ENCODE measurements at regions not wholly inside any gene's neighbourhood (a gene's known extent, or its start where the extent isn't known, plus 50 kb on each side); places are given as distances from the start of the nearest gene placed in this dataset.

DNA sequence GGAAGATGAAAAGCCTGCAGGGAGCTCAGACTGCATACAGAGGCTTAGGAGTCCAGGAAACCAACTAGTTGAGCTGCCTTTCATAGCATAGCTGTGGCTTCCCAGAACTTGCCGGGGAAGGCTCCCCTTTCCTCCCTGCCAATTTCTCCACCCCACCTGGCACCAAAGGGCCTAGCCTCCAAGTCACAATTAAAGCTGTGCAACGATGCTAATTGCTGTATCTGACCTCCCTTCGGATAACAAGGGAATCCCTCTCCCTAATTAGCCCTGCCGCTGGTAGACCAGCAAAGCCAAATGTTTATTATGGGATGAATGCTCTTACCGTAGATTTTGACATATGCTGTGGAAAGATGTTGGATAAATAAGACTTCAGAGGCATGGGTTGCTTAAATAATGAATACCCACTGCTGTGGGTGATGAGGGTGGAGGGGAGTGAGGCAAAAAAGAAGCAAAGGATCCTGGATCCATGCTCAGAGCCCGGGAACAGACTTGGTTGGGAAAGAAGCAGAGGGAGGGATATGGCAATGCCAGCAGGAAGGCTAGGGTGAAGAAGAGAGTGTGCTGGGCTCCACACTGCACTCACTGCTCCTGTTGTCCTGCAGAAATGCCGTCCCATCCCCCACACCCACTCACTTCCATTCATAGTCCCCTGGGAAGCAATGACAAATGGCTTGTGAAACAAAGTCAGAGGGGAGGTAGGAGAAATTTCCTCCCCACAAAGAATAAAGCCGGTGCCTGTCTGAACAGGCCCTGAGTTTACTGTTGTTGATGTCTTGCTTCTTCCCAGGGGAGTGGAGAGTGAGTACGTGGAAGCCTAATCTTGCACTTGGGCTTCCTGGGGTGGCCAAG, 608.1 kb upstream of the CADM1 start:
- H3K4me3 ChIP-seq (ENCODE audit: low read depth, low read length), result no peak overlapping the region
- TF ChIP-seq, protein P1, sequence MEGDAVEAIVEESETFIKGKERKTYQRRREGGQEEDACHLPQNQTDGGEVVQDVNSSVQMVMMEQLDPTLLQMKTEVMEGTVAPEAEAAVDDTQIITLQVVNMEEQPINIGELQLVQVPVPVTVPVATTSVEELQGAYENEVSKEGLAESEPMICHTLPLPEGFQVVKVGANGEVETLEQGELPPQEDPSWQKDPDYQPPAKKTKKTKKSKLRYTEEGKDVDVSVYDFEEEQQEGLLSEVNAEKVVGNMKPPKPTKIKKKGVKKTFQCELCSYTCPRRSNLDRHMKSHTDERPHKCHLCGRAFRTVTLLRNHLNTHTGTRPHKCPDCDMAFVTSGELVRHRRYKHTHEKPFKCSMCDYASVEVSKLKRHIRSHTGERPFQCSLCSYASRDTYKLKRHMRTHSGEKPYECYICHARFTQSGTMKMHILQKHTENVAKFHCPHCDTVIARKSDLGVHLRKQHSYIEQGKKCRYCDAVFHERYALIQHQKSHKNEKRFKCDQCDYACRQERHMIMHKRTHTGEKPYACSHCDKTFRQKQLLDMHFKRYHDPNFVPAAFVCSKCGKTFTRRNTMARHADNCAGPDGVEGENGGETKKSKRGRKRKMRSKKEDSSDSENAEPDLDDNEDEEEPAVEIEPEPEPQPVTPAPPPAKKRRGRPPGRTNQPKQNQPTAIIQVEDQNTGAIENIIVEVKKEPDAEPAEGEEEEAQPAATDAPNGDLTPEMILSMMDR (IDR thresholded peaks at IDR 0.05; ENCODE audit: borderline replicate concordance, insufficient read depth, low read depth, low read length), result no peak

DNA sequence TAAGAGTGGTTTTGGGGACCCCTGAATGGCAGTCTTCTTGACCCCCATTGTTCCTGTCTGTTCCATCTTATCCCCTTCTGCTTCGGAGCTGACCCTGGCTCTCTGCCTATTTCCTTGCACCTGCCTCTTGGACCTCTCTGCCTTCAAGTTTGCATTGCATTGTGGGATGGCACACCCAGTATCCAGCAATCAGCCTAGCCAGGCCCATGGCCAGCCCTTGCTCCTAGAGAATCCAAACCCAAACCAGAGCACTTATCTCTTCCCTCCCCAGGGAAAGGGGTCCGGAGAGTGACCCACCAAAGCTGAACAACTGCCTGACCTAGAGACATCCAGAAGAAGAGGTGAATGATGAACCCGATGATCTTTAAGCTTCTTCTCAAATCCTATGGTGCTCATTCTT, 607.3 kb upstream of the CADM1 start:
- TF ChIP-seq, protein P1 (IDR thresholded peaks at IDR 0.05; ENCODE audit: borderline replicate concordance, insufficient read depth, low read depth, low read length), result no peak
- no peak overlapping the region for H3K4me3 ChIP-seq (ENCODE audit: low read depth, low read length)

DNA sequence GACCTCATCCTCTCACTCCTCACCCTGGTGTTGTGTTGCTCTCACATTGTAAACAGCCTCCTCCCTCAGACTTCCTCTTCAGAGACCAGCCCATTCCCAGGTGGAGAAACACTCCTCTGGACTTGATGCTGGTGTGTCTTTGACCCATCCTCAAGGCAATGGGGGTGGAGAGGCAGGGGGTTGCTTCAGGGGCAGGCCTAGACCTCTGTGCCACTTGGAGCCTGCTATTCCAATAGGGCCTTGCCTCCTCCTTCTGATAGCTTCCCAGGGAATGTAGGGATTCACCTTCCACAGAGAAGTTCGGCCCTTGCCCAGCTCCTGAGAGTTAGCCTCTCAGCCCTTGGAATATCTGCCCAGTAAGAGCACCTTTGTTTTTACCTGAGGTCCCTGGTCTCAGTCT, 606.6 kb upstream of the CADM1 start:
- H3K4me3 ChIP-seq (ENCODE audit: low read depth, low read length), result no peak overlapping the region
- TF ChIP-seq, protein P1 (IDR thresholded peaks at IDR 0.05; ENCODE audit: borderline replicate concordance, insufficient read depth, low read depth, low read length), result no peak

DNA sequence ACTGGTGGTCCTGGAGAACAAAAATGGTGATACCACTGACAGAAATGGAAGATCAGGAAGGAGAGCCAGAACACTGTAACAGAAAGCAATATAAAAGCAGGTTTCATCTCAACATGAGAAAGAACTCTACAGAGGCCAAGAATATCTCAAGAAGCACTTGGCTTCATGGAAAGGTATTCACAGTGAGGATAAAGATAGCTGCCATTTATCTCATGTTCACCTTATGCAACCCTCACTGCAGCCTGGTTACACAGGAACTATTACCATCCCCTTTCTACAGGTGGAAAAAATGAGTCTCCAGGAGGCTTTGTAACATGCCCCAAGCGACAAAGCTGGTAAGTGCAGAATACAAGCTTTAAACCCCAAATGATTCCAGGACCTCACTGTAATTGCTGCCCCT, 606.1 kb upstream of the CADM1 start:
- TF ChIP-seq, protein P1 (IDR thresholded peaks at IDR 0.05; ENCODE audit: borderline replicate concordance, insufficient read depth, low read depth, low read length), result no peak
- no peak overlapping the region for H3K4me3 ChIP-seq (ENCODE audit: low read depth, low read length)

DNA sequence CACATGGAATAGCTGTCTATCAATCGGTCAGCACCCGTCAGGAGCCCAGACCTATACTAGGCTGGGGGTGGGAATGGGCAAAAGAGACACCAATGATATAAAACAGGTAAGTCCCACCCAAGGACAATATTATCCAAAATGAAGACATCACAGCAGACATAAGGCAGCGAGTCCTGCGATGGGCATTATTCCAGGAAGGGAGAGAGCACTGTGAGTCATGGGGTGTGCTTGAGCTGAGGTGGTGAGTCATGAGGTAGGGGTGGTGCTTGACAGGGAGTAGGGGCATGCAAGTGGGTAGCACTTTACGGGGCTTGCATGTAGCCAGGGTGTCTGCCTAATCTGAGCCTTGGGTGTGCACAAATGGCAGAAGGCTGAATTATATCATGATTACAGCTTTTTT, 605.0 kb upstream of the CADM1 start:
- H3K4me3 ChIP-seq (ENCODE audit: low read depth, low read length), result no peak overlapping the region
- TF ChIP-seq, protein P1 (IDR thresholded peaks at IDR 0.05; ENCODE audit: borderline replicate concordance, insufficient read depth, low read depth, low read length), result no peak

DNA sequence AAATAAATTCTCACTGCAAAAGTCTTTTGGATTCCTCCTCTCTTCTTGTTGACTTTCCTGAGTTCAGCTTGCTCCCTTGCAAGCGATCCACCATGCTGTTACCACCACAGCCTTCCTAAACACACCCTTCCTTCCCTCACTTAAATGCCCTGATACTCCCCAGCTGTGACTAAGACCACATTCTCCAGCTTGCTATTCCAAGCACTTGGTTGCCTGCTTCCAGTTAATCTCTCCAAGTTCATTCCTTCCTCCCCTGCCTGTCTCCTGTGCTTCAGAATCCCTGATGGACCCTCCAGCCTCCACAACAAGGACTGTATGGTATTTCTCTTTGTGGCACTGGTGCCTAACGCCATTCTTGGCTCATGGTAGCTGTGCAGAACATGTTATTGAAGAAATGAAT, 603.9 kb upstream of the CADM1 start:
- TF ChIP-seq, protein P1 (IDR thresholded peaks at IDR 0.05; ENCODE audit: borderline replicate concordance, insufficient read depth, low read depth, low read length), result no peak

DNA sequence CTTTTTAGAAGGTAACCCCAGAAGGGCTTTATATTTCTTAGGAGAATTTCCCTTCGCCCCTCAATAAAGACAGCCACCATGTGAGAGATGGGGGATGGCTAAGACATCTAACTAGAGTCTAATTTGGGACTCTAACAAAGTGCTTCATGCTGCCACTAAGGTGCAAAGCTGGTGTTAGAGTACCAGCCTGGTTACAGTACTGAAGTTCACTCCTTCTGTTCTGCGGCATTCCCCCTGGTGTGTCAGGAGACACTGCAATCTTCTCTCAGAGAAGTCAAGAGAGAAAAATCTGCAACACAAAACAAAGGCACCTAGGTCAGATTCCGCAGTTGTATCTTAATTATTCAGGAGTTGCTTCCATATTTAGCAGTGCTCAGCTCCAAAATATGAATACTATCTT, 603.0 kb upstream of the CADM1 start:
- TF ChIP-seq, protein P1 (IDR thresholded peaks at IDR 0.05; ENCODE audit: borderline replicate concordance, insufficient read depth, low read depth, low read length), result no peak
- H3K4me3 ChIP-seq (ENCODE audit: low read depth, low read length), result no peak overlapping the region

More for the DNA sequence above, 603.9 kb upstream of the CADM1 start:
- no peak overlapping the region for H3K4me3 ChIP-seq (ENCODE audit: low read depth, low read length)

Data from GM12875 (cell line).